H1 (cell line): ENCODE measurements at regions not wholly inside any gene's neighbourhood (a gene's known extent, or its start where the extent isn't known, plus 50 kb on each side); places are given as distances from the start of the nearest gene placed in this dataset.

ENCODE experiments used
- TF ChIP-seq, protein P1 (sequence below): fragments of 300-600 bp; sonication (generic); IDR thresholded peaks from 2 replicates; pipeline ENCODE4 v1.7.1; 2012; ENCODE audit warnings: low read length, moderate library complexity, mild to moderate bottlenecking, inconsistent platforms; ENCODE audit not compliant: insufficient replicate concordance

DNA sequence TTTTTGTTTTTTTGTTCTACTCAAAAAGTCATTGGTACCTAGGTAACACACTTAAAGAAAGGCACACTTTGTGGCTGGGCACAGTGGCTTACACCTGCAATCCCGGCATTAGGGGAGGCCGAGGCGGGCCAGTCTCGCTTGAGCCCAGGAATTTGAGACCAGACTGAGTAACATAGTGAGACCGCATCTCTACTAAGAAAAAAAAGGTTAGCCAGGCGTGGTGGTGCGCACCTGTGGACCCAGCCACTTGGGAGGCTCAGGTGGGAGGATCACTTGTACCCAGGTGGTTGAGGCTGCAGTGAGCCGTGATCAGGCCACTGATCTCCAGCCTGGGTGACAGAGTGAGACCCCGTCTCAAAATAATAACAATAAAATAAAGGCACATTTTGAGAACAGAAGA is 67.4 kb upstream of the BHLHE23 start (continued):
- TF ChIP-seq, protein P1, sequence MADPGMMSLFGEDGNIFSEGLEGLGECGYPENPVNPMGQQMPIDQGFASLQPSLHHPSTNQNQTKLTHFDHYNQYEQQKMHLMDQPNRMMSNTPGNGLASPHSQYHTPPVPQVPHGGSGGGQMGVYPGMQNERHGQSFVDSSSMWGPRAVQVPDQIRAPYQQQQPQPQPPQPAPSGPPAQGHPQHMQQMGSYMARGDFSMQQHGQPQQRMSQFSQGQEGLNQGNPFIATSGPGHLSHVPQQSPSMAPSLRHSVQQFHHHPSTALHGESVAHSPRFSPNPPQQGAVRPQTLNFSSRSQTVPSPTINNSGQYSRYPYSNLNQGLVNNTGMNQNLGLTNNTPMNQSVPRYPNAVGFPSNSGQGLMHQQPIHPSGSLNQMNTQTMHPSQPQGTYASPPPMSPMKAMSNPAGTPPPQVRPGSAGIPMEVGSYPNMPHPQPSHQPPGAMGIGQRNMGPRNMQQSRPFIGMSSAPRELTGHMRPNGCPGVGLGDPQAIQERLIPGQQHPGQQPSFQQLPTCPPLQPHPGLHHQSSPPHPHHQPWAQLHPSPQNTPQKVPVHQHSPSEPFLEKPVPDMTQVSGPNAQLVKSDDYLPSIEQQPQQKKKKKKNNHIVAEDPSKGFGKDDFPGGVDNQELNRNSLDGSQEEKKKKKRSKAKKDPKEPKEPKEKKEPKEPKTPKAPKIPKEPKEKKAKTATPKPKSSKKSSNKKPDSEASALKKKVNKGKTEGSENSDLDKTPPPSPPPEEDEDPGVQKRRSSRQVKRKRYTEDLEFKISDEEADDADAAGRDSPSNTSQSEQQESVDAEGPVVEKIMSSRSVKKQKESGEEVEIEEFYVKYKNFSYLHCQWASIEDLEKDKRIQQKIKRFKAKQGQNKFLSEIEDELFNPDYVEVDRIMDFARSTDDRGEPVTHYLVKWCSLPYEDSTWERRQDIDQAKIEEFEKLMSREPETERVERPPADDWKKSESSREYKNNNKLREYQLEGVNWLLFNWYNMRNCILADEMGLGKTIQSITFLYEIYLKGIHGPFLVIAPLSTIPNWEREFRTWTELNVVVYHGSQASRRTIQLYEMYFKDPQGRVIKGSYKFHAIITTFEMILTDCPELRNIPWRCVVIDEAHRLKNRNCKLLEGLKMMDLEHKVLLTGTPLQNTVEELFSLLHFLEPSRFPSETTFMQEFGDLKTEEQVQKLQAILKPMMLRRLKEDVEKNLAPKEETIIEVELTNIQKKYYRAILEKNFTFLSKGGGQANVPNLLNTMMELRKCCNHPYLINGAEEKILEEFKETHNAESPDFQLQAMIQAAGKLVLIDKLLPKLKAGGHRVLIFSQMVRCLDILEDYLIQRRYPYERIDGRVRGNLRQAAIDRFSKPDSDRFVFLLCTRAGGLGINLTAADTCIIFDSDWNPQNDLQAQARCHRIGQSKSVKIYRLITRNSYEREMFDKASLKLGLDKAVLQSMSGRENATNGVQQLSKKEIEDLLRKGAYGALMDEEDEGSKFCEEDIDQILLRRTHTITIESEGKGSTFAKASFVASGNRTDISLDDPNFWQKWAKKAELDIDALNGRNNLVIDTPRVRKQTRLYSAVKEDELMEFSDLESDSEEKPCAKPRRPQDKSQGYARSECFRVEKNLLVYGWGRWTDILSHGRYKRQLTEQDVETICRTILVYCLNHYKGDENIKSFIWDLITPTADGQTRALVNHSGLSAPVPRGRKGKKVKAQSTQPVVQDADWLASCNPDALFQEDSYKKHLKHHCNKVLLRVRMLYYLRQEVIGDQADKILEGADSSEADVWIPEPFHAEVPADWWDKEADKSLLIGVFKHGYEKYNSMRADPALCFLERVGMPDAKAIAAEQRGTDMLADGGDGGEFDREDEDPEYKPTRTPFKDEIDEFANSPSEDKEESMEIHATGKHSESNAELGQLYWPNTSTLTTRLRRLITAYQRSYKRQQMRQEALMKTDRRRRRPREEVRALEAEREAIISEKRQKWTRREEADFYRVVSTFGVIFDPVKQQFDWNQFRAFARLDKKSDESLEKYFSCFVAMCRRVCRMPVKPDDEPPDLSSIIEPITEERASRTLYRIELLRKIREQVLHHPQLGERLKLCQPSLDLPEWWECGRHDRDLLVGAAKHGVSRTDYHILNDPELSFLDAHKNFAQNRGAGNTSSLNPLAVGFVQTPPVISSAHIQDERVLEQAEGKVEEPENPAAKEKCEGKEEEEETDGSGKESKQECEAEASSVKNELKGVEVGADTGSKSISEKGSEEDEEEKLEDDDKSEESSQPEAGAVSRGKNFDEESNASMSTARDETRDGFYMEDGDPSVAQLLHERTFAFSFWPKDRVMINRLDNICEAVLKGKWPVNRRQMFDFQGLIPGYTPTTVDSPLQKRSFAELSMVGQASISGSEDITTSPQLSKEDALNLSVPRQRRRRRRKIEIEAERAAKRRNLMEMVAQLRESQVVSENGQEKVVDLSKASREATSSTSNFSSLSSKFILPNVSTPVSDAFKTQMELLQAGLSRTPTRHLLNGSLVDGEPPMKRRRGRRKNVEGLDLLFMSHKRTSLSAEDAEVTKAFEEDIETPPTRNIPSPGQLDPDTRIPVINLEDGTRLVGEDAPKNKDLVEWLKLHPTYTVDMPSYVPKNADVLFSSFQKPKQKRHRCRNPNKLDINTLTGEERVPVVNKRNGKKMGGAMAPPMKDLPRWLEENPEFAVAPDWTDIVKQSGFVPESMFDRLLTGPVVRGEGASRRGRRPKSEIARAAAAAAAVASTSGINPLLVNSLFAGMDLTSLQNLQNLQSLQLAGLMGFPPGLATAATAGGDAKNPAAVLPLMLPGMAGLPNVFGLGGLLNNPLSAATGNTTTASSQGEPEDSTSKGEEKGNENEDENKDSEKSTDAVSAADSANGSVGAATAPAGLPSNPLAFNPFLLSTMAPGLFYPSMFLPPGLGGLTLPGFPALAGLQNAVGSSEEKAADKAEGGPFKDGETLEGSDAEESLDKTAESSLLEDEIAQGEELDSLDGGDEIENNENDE, result no peak
